ENCODE measurements at regions not wholly inside any gene's neighbourhood (a gene's known extent, or its start where the extent isn't known, plus 50 kb on each side); places are given as distances from the start of the nearest gene placed in this dataset.

DNA sequence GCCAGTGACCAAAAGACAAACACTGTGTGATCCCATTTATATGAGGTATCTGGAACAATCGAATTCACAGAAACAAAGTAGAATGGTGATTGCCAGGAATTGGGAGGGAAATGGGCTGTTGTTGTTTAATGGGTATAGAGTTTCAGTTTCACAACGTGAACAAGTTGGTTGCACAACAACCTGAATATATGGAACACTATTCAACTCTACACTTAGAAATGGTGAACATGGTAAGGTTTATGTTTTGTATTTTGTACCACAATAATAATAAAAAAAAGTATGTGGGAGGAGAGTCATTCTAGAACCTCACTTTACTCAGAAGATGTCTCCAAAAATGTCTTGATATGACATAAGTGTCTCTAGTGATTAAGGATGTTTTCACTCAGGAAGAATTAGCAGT, 85.2 kb upstream of the SGCE start:
- TF ChIP-seq, protein P1, sequence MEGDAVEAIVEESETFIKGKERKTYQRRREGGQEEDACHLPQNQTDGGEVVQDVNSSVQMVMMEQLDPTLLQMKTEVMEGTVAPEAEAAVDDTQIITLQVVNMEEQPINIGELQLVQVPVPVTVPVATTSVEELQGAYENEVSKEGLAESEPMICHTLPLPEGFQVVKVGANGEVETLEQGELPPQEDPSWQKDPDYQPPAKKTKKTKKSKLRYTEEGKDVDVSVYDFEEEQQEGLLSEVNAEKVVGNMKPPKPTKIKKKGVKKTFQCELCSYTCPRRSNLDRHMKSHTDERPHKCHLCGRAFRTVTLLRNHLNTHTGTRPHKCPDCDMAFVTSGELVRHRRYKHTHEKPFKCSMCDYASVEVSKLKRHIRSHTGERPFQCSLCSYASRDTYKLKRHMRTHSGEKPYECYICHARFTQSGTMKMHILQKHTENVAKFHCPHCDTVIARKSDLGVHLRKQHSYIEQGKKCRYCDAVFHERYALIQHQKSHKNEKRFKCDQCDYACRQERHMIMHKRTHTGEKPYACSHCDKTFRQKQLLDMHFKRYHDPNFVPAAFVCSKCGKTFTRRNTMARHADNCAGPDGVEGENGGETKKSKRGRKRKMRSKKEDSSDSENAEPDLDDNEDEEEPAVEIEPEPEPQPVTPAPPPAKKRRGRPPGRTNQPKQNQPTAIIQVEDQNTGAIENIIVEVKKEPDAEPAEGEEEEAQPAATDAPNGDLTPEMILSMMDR (IDR thresholded peaks at IDR 0.05): no peak

DNA sequence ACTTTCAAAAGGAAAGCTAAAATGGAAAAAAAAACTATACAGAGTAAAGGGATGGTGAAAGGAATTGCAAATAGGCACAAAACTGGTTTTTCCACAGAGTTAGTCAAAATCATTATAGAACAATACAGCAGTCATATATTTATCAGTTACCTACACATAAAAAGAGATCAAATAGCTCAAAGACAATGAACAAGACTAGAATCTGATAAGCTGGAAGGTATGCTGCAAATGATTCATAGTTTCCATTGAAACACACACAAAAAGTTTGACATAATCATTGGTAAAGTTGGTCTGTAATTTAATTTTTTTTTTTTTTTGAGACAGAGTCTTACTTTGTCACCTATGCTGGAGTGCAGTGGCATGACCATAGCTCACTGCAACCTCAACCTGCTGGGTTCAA, 92.4 kb upstream of the SGCE start:
- H3K9me3 ChIP-seq: peaks cover 0 to 19% of the 10 kb centered on the region in 2 donors
- H3K4me1 ChIP-seq: no peaks in the 10 kb centered on the region
- no peak overlapping the region for H3K27ac ChIP-seq
- DNase-seq (ENCODE audit: low spot score): no peak
- TF ChIP-seq, protein P1 (IDR thresholded peaks at IDR 0.05): no peak
- no peaks in the 10 kb centered on the region for H3K36me3 ChIP-seq
- no peaks in the 10 kb centered on the region for H3K27me3 ChIP-seq
- H3K4me3 ChIP-seq: no peak overlapping the region

More for the DNA sequence above, 85.2 kb upstream of the SGCE start:
- H3K27me3 ChIP-seq: no peaks in the 10 kb centered on the region
- no peaks in the 10 kb centered on the region for H3K4me1 ChIP-seq
- DNase-seq (ENCODE audit: low spot score): no peak
- no peak overlapping the region for H3K27ac ChIP-seq
- H3K36me3 ChIP-seq: no peaks in the 10 kb centered on the region
- no peaks in the 10 kb centered on the region for H3K9me3 ChIP-seq
- H3K4me3 ChIP-seq: no peak overlapping the region

DNA sequence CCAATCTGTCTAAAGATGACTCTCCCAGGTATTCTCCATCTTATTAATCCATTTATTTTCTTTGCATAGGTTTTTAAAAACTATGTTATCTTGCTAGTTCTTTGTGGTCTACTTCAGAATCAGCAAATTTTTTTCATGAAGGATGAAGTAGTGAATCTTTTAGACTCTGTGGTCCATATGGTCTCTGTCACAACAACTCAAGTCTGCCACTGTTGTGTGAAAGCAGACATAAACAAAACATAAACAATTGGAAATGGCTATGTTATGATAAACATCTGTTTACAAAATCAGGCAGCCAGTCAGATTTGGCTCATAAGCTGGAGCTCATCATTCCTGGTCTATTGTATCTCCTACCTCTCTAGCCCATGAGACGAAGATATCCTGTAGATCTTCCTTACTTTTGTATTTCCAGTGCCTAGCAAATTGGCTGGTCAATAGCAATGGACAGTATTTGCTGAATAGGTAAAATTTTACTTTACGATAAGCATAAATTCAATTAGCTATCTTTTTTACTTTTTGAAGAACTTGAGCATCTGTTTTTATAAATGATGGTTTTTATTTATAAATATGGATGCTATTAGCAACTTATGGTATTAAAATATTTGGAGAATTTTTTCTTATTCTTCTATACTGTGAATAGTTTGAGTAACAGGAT, 104.6 kb upstream of the SGCE start:
- H3K27me3 ChIP-seq: no peaks in the 10 kb centered on the region
- no peaks in the 10 kb centered on the region for H3K4me1 ChIP-seq
- no peak for DNase-seq (ENCODE audit: low spot score)
- no peak overlapping the region for H3K4me3 ChIP-seq
- TF ChIP-seq, protein P1 (IDR thresholded peaks at IDR 0.05): no peak
- H3K9me3 ChIP-seq: no peaks in the 10 kb centered on the region
- no peaks in the 10 kb centered on the region for H3K36me3 ChIP-seq
- no peak overlapping the region for H3K27ac ChIP-seq

DNA sequence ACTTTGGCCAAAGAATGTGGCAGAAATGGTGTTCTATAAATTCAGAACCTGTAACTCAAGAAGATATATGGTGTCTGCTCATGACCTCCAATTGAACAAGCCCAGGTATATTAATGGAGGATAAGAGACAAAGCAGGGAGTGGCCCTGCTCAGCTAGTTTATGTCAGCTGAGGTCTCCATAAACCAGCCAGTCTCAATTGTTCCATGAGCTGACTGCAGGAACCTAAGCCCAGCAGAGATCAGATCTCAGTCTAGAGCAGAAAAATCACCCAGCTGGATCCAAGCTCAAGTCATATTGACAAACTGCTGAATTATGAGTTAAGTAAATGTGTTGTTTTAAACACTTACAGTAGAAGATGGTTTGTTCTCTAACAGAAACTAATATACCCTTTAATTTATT, 105.5 kb upstream of the SGCE start:
- TF ChIP-seq, protein P1 (IDR thresholded peaks at IDR 0.05): no peak
- no peaks in the 10 kb centered on the region for H3K4me1 ChIP-seq
- no peak overlapping the region for H3K4me3 ChIP-seq
- H3K27me3 ChIP-seq: no peaks in the 10 kb centered on the region
- no peak overlapping the region for H3K27ac ChIP-seq
- no peaks in the 10 kb centered on the region for H3K36me3 ChIP-seq
- no peak for DNase-seq (ENCODE audit: low spot score)
- H3K9me3 ChIP-seq: no peaks in the 10 kb centered on the region

DNA sequence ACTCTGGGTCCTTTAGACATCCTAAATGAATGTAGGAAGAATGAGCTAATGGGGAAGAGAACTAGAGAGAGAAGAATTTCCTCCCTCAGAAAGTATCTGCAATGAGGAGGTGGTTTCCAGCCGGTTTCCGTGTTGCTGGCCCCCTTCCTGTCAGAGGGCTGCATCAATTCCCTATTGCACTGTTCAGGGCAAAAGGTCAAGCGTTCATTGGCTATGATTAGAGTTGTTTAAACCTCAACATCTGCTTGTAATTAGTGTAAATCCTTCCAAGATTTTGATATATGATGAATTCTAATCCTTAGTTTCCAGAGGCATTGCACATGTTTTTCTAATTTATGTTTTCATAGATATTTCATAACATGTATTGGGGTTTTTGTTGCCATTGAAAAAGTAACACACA, 107.3 kb upstream of the SGCE start:
- Histone ChIP-seq H3K4me1 (no peaks in the 10 kb centered on the region), H3K27ac (no peak overlapping the region), H3K9me3 (no peaks in the 10 kb centered on the region), H3K36me3 (no peaks in the 10 kb centered on the region), H3K27me3 (no peaks in the 10 kb centered on the region), H3K4me3 (no peak overlapping the region)
- TF ChIP-seq, protein P1 (IDR thresholded peaks at IDR 0.05): no peak
- no peak for DNase-seq (ENCODE audit: low spot score)

DNA sequence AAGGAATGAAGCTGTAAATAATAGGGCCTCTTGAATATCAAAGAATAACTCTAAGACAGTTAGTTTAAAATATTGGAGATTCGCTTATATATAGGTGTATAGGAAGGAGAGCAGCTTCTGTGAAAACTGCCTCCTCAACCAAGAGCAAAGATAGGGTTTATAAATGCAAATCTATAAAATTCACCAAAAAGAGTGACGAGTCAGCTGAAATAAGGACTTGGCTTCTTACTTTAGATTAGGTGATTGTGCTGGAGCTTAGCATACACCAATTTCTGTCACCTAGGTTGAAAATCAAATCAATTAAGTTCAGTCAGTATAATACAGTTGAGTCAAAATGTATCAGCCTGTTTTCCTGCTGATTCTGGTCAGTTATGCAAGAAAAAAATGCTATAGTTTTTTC, 113.8 kb upstream of the SGCE start:
- TF ChIP-seq, protein P1 (IDR thresholded peaks at IDR 0.05): no peak
- Histone ChIP-seq H3K36me3 (no peaks in the 10 kb centered on the region), H3K4me3 (no peak overlapping the region), H3K27ac (no peak overlapping the region), H3K4me1 (no peaks in the 10 kb centered on the region), H3K9me3 (no peaks in the 10 kb centered on the region), H3K27me3 (no peaks in the 10 kb centered on the region)
- DNase-seq (ENCODE audit: low spot score): no peak

Data from right atrium auricular region (tissue), 2 donors.